GM12874 (cell line): ENCODE measurements at regions not wholly inside any gene's neighbourhood (a gene's known extent, or its start where the extent isn't known, plus 50 kb on each side); places are given as distances from the start of the nearest gene placed in this dataset.

ENCODE experiments used
- TF ChIP-seq, protein P1 (sequence below): IDR thresholded peaks from 2 replicates; pipeline ENCODE4 v1.5.1; 2011; ENCODE audit warnings: low read depth, mild to moderate bottlenecking, control low read depth, low read length, moderate library complexity; ENCODE audit not compliant: insufficient read depth

DNA sequence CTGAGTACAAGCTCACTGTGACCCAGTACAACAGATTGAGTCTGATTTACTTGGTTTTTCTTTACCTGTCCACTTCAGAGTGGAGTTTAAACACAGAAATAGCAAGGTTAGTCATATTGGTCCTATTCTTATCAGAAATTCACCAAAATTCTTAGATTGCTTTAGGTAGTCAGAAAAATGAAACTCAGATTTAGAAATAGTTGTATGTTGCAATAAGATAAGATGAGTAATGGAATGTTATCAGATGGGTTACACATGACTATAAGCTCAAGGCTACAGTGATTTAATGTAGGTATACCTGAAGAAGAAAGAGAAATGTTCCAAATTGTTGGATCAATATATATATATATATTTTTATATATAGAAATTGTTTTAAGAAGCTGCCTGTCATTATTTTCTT, 524.1 kb downstream of the LRFN5 start:
- TF ChIP-seq, protein P1, sequence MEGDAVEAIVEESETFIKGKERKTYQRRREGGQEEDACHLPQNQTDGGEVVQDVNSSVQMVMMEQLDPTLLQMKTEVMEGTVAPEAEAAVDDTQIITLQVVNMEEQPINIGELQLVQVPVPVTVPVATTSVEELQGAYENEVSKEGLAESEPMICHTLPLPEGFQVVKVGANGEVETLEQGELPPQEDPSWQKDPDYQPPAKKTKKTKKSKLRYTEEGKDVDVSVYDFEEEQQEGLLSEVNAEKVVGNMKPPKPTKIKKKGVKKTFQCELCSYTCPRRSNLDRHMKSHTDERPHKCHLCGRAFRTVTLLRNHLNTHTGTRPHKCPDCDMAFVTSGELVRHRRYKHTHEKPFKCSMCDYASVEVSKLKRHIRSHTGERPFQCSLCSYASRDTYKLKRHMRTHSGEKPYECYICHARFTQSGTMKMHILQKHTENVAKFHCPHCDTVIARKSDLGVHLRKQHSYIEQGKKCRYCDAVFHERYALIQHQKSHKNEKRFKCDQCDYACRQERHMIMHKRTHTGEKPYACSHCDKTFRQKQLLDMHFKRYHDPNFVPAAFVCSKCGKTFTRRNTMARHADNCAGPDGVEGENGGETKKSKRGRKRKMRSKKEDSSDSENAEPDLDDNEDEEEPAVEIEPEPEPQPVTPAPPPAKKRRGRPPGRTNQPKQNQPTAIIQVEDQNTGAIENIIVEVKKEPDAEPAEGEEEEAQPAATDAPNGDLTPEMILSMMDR, result no peak

- TF ChIP-seq, protein P1, result no peak
Measured at GRCh38 chr14:42123526-42123925, 516.9 kb downstream of the LRFN5 start.

- TF ChIP-seq, protein P1, result no peak
Measured at GRCh38 chr14:42113358-42114069, 506.8 kb downstream of the LRFN5 start.

DNA sequence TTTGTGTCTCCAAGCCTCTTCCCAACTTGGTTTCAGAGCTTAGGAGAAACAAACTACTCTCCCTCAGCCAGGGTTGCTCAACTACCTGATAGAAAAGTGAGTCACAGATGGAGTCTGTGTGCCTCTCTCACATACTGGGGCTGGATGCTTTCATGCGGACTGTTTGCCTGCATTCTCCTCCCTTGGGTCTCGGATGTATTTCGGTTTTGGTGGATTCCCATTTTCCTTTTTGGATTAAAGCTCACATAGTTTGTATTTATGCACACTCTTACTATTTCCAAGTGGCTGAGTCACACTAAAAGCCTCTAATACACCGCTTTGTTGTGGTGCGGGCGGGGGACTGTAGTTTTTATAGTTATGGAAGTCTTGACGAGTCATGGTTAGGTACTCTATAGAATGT, 505.4 kb downstream of the LRFN5 start:
- TF ChIP-seq, protein P1, result no peak

DNA sequence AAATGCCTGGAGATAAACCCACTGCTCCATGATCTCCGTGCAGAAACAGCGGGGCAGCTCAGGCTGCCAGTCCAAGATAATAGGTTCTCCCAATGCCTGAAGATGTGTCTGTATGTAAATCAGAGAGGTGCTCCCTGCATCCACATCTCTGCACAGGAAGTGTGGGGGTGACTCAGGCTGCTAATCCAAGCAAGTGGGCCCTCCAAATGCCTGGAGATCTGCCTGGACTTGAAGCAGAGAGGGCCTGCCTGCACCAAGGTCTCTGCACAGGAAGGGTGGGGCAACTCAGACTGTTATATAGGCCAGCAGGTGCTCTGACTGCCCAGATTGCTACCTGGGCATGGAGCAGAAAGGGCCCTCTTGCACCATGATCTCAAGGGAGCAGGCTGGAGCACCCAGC, 504.7 kb downstream of the LRFN5 start:
- TF ChIP-seq, protein P1, result no peak

- TF ChIP-seq, protein P1, result peak; percentile 22; the same call in 1 of the 2 replicates
Measured at GRCh38 chr14:42110167-42110566, 503.5 kb downstream of the LRFN5 start.

GRCh38 chr14:42095155-42095554, 488.5 kb downstream of the LRFN5 start:
- TF ChIP-seq, protein P1, result no peak
